PC-3 (cell line): ENCODE measurements at regions not wholly inside any gene's neighbourhood (a gene's known extent, or its start where the extent isn't known, plus 50 kb on each side); places are given as distances from the start of the nearest gene placed in this dataset.

Experiments
- CTCF ChIP-seq: fragments of 300-600 bp; sonication (generic); conservative IDR thresholded peaks from 2 replicates; pipeline ENCODE4 v1.5.1; 2017; ENCODE audit warnings: antibody characterized with exemption, low read depth, mild to moderate bottlenecking, low read length
- EZH2 ChIP-seq: fragments of 300-600 bp; sonication (generic); IDR thresholded peaks from one replicate; pipeline ENCODE4 v1.6.1; 2017; ENCODE audit warnings: antibody characterized with exemption, mild to moderate bottlenecking, low read length; ENCODE audit not compliant: unreplicated experiment
- EZH2phosphoT487 ChIP-seq: fragments of 300-600 bp; sonication (generic); IDR thresholded peaks from 2 replicates; pipeline ENCODE4 v1.6.1; 2018; ENCODE audit warnings: mild to moderate bottlenecking, antibody characterized with exemption, low read length, borderline replicate concordance

GRCh38 chr2:217290467-217290866 is 430.6 kb upstream of the TNP1 start:
- no peak for TF ChIP-seq CTCF
- no peak for TF ChIP-seq EZH2phosphoT487
- no peak for TF ChIP-seq EZH2
